GM10248 (cell line): ENCODE measurements at regions not wholly inside any gene's neighbourhood (a gene's known extent, or its start where the extent isn't known, plus 50 kb on each side); places are given as distances from the start of the nearest gene placed in this dataset.
"Not testable (repeated sequence)": the region's sequence is repeated elsewhere in the genome, so short reads cannot be mapped to it uniquely, and the experiment has no call there.

Experiments
- CTCF ChIA-PET: fragments of 300-600 bp; sonication (Branson Sonifier 250); formaldehyde crosslinking; extraction: SDS; loops from one replicate; lab custom pipeline; 2021; ENCODE audit warnings: antibody characterized with exemption; lab: Yijun Ruan, JAX
- POLR2A ChIA-PET: fragments of 350-650 bp; sonication (Branson Sonifier 250); formaldehyde crosslinking; extraction: SDS; loops from one replicate; lab custom pipeline; 2020; ENCODE audit warnings: antibody characterized with exemption; lab: Yijun Ruan, JAX
- DNase-seq: peaks from one replicate; pipeline ENCODE4 v3.0.0; 2012; ENCODE audit errors: extremely low spot score
- TF ChIP-seq, protein P1 (sequence below): IDR thresholded peaks from 2 replicates; pipeline ENCODE4 v1.5.1; 2012; ENCODE audit warnings: mild to moderate bottlenecking, low read depth; ENCODE audit errors: extremely low read depth, missing control alignments, control extremely low read depth

- TF ChIP-seq, protein P1, sequence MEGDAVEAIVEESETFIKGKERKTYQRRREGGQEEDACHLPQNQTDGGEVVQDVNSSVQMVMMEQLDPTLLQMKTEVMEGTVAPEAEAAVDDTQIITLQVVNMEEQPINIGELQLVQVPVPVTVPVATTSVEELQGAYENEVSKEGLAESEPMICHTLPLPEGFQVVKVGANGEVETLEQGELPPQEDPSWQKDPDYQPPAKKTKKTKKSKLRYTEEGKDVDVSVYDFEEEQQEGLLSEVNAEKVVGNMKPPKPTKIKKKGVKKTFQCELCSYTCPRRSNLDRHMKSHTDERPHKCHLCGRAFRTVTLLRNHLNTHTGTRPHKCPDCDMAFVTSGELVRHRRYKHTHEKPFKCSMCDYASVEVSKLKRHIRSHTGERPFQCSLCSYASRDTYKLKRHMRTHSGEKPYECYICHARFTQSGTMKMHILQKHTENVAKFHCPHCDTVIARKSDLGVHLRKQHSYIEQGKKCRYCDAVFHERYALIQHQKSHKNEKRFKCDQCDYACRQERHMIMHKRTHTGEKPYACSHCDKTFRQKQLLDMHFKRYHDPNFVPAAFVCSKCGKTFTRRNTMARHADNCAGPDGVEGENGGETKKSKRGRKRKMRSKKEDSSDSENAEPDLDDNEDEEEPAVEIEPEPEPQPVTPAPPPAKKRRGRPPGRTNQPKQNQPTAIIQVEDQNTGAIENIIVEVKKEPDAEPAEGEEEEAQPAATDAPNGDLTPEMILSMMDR = no peak
- POLR2A ChIA-PET = no interaction called here
- CTCF ChIA-PET = interaction anchor here (0.8 to 1.1 kb wide), 5 partner anchors 8 to 307 kb away, joined by 3 read pairs; partner anchors contain the start of gene NDUFA6
- DNase-seq = no peak
Observed at GRCh38 chr22:42185915-42186439, 55.4 kb upstream of the CYP2D6 start.

- ChIA-PET CTCF (interaction anchor here (1.0 to 1.6 kb wide), 4 partner anchors 8 to 289 kb away, joined by 3 to 4 read pairs (median 3); no protein-coding TSS in a partner anchor), POLR2A (no interaction called here)
- TF ChIP-seq, protein P1 = no peak
- no peak for DNase-seq
Observed at GRCh38 chr22:42184852-42185251, 54.2 kb upstream of the CYP2D6 start.

DNA sequence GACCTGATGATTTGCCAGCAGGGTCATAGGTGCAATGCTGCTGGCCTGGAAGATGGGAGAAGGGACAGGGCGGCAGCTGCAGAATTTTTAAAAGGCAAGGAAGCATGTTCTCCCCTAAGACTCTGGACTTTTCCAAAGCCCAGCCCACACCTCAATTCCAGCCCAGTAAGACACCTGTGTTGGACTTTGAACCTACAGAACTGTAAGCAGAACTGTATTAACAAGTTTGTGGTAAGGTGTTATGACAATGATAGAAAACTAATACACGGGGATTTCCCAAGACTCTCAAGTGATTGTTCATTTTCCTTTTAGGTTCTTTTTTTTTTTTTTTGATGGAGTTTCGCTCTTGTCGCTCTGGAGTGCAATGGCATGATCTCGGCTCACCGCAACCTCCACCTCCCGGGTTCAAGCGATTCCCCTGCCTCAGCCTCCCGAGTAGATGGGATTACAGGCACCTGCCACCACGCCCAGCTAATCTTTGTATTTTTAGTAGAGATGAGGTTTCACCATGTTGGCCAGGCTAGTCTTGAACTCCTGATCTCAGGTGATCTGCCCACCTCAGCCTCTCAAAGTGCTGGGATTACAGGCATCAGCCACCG lies 53.0 kb upstream of the CYP2D6 start:
- POLR2A ChIA-PET = not testable (repeated sequence)
- peak; percentile 42 for DNase-seq
- CTCF ChIA-PET = interaction anchor here (1.5 to 1.6 kb wide), 2 partner anchors 246 to 290 kb away, joined by 3 to 4 read pairs; no protein-coding TSS in a partner anchor

- TF ChIP-seq, protein P1 = no peak
- POLR2A ChIA-PET = no interaction called here
- CTCF ChIA-PET = no interaction called here
- no peak for DNase-seq
Observed at GRCh38 chr22:42180349-42180842, 49.8 kb upstream of the CYP2D6 start.
